ENCODE measurements at regions not wholly inside any gene's neighbourhood (a gene's known extent, or its start where the extent isn't known, plus 50 kb on each side); places are given as distances from the start of the nearest gene placed in this dataset.

DNA sequence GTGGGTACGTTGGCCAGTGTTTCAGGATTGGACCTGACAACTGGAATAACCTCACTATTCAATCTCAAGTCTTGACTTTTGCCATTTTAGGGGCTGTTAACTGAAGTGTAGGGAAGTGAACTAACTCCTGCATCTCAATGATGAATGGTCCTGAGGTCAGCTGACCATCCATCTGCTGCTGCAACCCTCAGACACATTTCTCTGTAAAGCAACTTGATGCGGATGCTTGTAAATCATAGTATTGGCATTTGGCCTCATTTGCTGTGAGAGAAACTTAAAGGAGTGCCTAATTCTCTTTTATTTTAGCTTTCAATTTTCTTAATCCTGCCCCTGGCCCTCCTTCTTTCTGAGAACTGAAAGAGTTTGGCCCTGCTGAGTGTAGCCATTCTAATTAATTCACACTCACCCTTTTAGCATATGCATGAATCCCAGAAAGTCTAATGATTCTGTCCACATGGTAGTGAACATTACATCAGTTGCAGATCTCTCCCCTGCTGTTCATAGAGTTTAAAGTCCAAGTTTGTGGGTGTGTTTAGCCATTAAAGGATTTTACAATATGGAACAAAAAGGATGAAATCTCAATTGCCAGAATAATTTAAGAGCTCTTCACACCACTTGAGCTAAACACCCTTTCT lies 1531.4 kb upstream of the SLC10A2 start (continued):
- no peak for TF ChIP-seq ETS1 (IDR thresholded peaks at IDR 0.05)
- no peak for TF ChIP-seq JUNB (IDR thresholded peaks at IDR 0.05; ENCODE audit: unreplicated experiment)
- no peak for TF ChIP-seq EZH2phosphoT487 (IDR thresholded peaks at IDR 0.05; ENCODE audit: unreplicated experiment)
- no peak for TF ChIP-seq CTCF (conservative IDR thresholded peaks at IDR 0.05; ENCODE audit: low read depth in 2 of 2)
- TF ChIP-seq NANOG (IDR thresholded peaks at IDR 0.05; ENCODE audit: borderline replicate concordance): no peak
- TF ChIP-seq POLR2AphosphoS5 (IDR thresholded peaks at IDR 0.05; ENCODE audit: low read depth): no peak
- no peak for TF ChIP-seq EZH2 (IDR thresholded peaks at IDR 0.05; ENCODE audit: low read depth, unreplicated experiment)
- no peak for TF ChIP-seq STAT1 (IDR thresholded peaks at IDR 0.05; ENCODE audit: unreplicated experiment)

- Histone ChIP-seq H2AFZ (0 out of 2 replicates have a peak overlapping the region, but pooled peaks have one; percentile 19), H3K9me2 (ENCODE audit: insufficient read depth) (no peaks in the 10 kb centered on the region), H3K4me2 (no peak overlapping the region), H3K4me1 (ENCODE audit: insufficient read depth) (no peaks in the 10 kb centered on the region), H3K36me3 (ENCODE audit: insufficient read depth) (no peaks in the 10 kb centered on the region), H4K20me1 (replicated peaks; ENCODE audit: insufficient read depth) (no peaks in the 10 kb centered on the region), H3K27me3 (ENCODE audit: insufficient read depth) (no peaks in the 10 kb centered on the region), H3K79me2 (replicated peaks; ENCODE audit: insufficient read depth) (no peaks in the 10 kb centered on the region), H3K4me3 (no peak overlapping the region), H3K27ac (ENCODE audit: low read depth) (no peak overlapping the region), H3F3A (replicated peaks; ENCODE audit: low read depth) (no peaks in the 10 kb centered on the region)
- peaks cover 4% of the 10 kb centered on the region for H3K4me1 Mint-ChIP-seq
- H3K9me3 Mint-ChIP-seq: no peaks in the 10 kb centered on the region
- ATAC-seq (no peak), DNase-seq (ENCODE audit: low spot score) (no peak)
- no peak overlapping the region for H3K27ac Mint-ChIP-seq
- no peaks in the 10 kb centered on the region for H3K27me3 Mint-ChIP-seq (ENCODE audit: insufficient read depth, low read depth, poor library complexity)
- H3K36me3 Mint-ChIP-seq (ENCODE audit: low read depth): no peaks in the 10 kb centered on the region
- H3K4me3 Mint-ChIP-seq: no peak overlapping the region
- TF ChIP-seq, protein P1, sequence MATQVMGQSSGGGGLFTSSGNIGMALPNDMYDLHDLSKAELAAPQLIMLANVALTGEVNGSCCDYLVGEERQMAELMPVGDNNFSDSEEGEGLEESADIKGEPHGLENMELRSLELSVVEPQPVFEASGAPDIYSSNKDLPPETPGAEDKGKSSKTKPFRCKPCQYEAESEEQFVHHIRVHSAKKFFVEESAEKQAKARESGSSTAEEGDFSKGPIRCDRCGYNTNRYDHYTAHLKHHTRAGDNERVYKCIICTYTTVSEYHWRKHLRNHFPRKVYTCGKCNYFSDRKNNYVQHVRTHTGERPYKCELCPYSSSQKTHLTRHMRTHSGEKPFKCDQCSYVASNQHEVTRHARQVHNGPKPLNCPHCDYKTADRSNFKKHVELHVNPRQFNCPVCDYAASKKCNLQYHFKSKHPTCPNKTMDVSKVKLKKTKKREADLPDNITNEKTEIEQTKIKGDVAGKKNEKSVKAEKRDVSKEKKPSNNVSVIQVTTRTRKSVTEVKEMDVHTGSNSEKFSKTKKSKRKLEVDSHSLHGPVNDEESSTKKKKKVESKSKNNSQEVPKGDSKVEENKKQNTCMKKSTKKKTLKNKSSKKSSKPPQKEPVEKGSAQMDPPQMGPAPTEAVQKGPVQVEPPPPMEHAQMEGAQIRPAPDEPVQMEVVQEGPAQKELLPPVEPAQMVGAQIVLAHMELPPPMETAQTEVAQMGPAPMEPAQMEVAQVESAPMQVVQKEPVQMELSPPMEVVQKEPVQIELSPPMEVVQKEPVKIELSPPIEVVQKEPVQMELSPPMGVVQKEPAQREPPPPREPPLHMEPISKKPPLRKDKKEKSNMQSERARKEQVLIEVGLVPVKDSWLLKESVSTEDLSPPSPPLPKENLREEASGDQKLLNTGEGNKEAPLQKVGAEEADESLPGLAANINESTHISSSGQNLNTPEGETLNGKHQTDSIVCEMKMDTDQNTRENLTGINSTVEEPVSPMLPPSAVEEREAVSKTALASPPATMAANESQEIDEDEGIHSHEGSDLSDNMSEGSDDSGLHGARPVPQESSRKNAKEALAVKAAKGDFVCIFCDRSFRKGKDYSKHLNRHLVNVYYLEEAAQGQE (IDR thresholded peaks at IDR 0.05; ENCODE audit: unreplicated experiment): no peak
- TF ChIP-seq EZH2 (IDR thresholded peaks at IDR 0.05; ENCODE audit: low read depth, unreplicated experiment): no peak
- no peak for TF ChIP-seq ZNF462 (CRISPR knock-in tag; IDR thresholded peaks at IDR 0.05)
- no peak for TF ChIP-seq JUNB (IDR thresholded peaks at IDR 0.05; ENCODE audit: unreplicated experiment)
- TF ChIP-seq NANOG (IDR thresholded peaks at IDR 0.05; ENCODE audit: borderline replicate concordance): no peak
- no peak for TF ChIP-seq ETS1 (IDR thresholded peaks at IDR 0.05)
Measured at GRCh38 chr13:104595511-104595910, 1529.3 kb upstream of the SLC10A2 start.

All from GM23338 (cell line).